Testis (tissue), 2 donors: ENCODE measurements at regions not wholly inside any gene's neighbourhood (a gene's known extent, or its start where the extent isn't known, plus 50 kb on each side); places are given as distances from the start of the nearest gene placed in this dataset.

Experiments
- POLR2A ChIP-seq: fragments of 450-650 bp; IDR thresholded peaks from one replicate; pipeline ENCODE4 v1.6.1; 2017; ENCODE audit warnings: antibody characterized with exemption, mild to moderate bottlenecking, moderate library complexity
- TF ChIP-seq, protein P1 (sequence below), 3 experiments: fragments of 450-650 bp in 2 of 3; fragments of 200-600 bp in 1 of 3; sonication (generic) in 1 of 3; IDR thresholded peaks; one replicate each; pipeline ENCODE4 v1.5.1; 2016 to 2019; ENCODE audit warnings: antibody characterized with exemption in 3 of 3, mild to moderate bottlenecking in 2 of 3, moderate library complexity in 1 of 3

DNA sequence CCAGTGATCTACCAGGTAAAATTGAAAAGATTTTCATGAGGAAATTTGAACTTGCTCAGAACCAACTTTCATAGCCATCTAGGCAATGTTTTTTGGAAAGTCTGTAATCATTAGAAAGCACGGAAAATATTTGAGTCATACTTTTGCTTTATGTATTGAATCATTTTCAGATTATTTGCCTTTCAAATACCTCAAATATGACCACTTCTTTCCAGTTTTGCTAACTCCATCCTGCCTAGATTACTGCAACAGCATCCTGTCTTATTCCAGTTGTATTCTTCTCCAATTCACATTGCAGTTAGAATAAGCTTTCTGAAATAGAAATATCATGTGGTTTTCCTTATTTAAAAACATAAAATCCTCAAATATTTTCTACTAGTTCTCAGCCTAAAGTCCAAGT lies 239.8 kb upstream of the FAR2 start:
- TF ChIP-seq, protein P1, sequence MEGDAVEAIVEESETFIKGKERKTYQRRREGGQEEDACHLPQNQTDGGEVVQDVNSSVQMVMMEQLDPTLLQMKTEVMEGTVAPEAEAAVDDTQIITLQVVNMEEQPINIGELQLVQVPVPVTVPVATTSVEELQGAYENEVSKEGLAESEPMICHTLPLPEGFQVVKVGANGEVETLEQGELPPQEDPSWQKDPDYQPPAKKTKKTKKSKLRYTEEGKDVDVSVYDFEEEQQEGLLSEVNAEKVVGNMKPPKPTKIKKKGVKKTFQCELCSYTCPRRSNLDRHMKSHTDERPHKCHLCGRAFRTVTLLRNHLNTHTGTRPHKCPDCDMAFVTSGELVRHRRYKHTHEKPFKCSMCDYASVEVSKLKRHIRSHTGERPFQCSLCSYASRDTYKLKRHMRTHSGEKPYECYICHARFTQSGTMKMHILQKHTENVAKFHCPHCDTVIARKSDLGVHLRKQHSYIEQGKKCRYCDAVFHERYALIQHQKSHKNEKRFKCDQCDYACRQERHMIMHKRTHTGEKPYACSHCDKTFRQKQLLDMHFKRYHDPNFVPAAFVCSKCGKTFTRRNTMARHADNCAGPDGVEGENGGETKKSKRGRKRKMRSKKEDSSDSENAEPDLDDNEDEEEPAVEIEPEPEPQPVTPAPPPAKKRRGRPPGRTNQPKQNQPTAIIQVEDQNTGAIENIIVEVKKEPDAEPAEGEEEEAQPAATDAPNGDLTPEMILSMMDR (IDR thresholded peaks at IDR 0.05), result no peak
- no peak for TF ChIP-seq POLR2A
